ENCODE measurements at regions not wholly inside any gene's neighbourhood (a gene's known extent, or its start where the extent isn't known, plus 50 kb on each side); places are given as distances from the start of the nearest gene placed in this dataset.
"Not testable (repeated sequence)": the region's sequence is repeated elsewhere in the genome, so short reads cannot be mapped to it uniquely, and the experiment has no call there.

DNA sequence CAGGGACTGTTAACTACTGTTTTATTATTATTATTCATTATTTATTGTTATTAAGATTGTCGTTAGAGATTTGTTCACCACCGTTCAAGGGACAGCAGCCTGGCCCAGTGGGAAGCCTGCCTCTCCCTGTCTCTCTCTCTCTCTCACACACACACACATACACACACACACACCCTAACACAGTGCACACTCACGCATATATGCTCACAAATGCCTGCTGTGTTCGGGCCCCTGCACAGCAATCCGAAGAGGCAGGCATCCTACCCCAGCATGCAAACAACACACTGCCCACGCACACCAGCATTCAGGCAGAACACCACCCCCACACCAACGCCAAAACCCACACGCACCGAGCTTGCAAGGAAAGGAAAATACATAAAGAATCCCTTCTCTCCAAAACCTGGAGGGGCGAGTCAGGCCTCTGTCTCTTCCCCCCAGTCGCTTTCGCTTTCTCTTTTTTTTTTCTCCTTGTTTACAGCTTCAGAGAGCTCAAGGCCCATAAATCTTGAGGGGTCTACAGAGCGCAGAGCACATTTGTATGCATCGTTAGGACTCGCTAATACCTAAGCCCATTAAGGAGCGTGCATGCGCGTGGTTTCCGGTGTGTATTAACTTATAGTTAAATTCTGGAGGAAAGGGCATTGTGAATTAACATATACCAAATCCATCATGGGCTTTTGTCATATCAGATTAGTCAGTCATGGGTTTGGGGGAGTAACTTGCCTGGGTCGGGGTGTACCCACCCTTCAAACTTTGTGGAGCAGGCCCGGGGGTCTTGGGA, 464.6 kb upstream of the ZNG1F start:
- H2BK5ac ChIP-seq (ENCODE audit: low read depth, low read length, poor library complexity, severe bottlenecking); H4K8ac ChIP-seq (ENCODE audit: low read length); H3K9me3 ChIP-seq (ENCODE audit: control insufficient read depth, low read length): not testable (repeated sequence)

DNA sequence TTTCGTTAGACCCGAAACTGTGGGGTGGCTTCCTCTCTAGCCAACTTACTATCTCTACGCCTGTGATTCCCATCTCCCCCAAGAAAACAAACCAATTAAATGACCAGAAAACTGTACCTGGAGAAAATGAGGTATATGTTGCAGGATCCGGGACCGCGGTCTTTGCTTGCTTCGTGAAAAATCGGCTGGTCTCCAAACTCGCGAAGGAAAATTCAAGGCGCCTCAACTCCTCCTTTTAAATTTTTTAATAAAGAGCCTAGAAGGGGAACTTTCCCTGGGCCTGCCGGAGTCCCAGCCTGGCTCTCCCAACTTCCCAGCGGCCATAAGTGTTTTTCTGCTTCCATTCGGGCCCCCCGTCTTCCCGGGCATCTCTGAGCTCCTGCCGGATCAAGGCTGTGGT, 463.7 kb upstream of the ZNG1F start:
- H3K14ac ChIP-seq (ENCODE audit: low read length in 2 of 2); H2AFZ ChIP-seq (ENCODE audit: low read depth, low read length); H2BK120ac ChIP-seq (ENCODE audit: low read depth, low read length); H4K8ac ChIP-seq (ENCODE audit: low read length); H2AK5ac ChIP-seq (ENCODE audit: low read length, severe bottlenecking); H3K36me3 ChIP-seq (ENCODE audit: control insufficient read depth in 1 of 2, insufficient read depth in 2 of 2, low read depth in 1 of 2, low read length in 2 of 2); H3K4me3 ChIP-seq (ENCODE audit: insufficient read depth in 1 of 2, low read depth in 1 of 2, low read length in 2 of 2); DNase-seq; H3K4me2 ChIP-seq (ENCODE audit: low read length, poor library complexity, severe bottlenecking); H2BK5ac ChIP-seq (ENCODE audit: low read depth, low read length, poor library complexity, severe bottlenecking); H3K27ac ChIP-seq (ENCODE audit: low read length, poor library complexity, severe bottlenecking); H4K91ac ChIP-seq (ENCODE audit: low read length); H3K23ac ChIP-seq (ENCODE audit: low read length in 2 of 2); H3K18ac ChIP-seq (ENCODE audit: low read depth in 1 of 2, low read length in 2 of 2); H2BK12ac ChIP-seq (ENCODE audit: low read length in 2 of 2); H3K4ac ChIP-seq (ENCODE audit: low read depth in 1 of 2, low read length in 2 of 2); H3K9ac ChIP-seq (ENCODE audit: low read length); H2BK15ac ChIP-seq (ENCODE audit: low read depth, poor library complexity, severe bottlenecking); H3K4me1 ChIP-seq (ENCODE audit: control insufficient read depth, insufficient read depth, low read depth, low read length); H3K79me1 ChIP-seq (replicated peaks; ENCODE audit: low read length, poor library complexity, severe bottlenecking); H3K9me3 ChIP-seq (ENCODE audit: control insufficient read depth, low read length); H3K27me3 ChIP-seq (ENCODE audit: control insufficient read depth in 1 of 2, insufficient read depth in 1 of 2, low read length in 2 of 2): not testable (repeated sequence)
- 95% methylated on average over 11 of the region's 17 CpGs for WGBS

More for the DNA sequence above, 464.6 kb upstream of the ZNG1F start:
- not testable (repeated sequence) for H4K91ac ChIP-seq (ENCODE audit: low read length); H3K9ac ChIP-seq (ENCODE audit: low read length); H3K18ac ChIP-seq (ENCODE audit: low read depth in 1 of 2, low read length in 2 of 2); H3K4me2 ChIP-seq (ENCODE audit: low read length, poor library complexity, severe bottlenecking); H3K79me1 ChIP-seq (replicated peaks; ENCODE audit: low read length, poor library complexity, severe bottlenecking); H3K14ac ChIP-seq (ENCODE audit: low read length in 2 of 2); H3K27ac ChIP-seq (ENCODE audit: low read length, poor library complexity, severe bottlenecking); H2BK15ac ChIP-seq (ENCODE audit: low read depth, poor library complexity, severe bottlenecking); H3K4me1 ChIP-seq (ENCODE audit: control insufficient read depth, insufficient read depth, low read depth, low read length); H3K4ac ChIP-seq (ENCODE audit: low read depth in 1 of 2, low read length in 2 of 2); H2BK120ac ChIP-seq (ENCODE audit: low read depth, low read length); H3K4me3 ChIP-seq (ENCODE audit: insufficient read depth in 1 of 2, low read depth in 1 of 2, low read length in 2 of 2); H3K23ac ChIP-seq (ENCODE audit: low read length in 2 of 2); H2AFZ ChIP-seq (ENCODE audit: low read depth, low read length); H2AK5ac ChIP-seq (ENCODE audit: low read length, severe bottlenecking); H3K27me3 ChIP-seq (ENCODE audit: control insufficient read depth in 1 of 2, insufficient read depth in 1 of 2, low read length in 2 of 2); H2BK12ac ChIP-seq (ENCODE audit: low read length in 2 of 2); H3K36me3 ChIP-seq (ENCODE audit: control insufficient read depth in 1 of 2, insufficient read depth in 2 of 2, low read depth in 1 of 2, low read length in 2 of 2)
- WGBS, result no CpG with 5 or more reads among the region's 21 CpGs
- peak; percentile 0 for DNase-seq

DNA sequence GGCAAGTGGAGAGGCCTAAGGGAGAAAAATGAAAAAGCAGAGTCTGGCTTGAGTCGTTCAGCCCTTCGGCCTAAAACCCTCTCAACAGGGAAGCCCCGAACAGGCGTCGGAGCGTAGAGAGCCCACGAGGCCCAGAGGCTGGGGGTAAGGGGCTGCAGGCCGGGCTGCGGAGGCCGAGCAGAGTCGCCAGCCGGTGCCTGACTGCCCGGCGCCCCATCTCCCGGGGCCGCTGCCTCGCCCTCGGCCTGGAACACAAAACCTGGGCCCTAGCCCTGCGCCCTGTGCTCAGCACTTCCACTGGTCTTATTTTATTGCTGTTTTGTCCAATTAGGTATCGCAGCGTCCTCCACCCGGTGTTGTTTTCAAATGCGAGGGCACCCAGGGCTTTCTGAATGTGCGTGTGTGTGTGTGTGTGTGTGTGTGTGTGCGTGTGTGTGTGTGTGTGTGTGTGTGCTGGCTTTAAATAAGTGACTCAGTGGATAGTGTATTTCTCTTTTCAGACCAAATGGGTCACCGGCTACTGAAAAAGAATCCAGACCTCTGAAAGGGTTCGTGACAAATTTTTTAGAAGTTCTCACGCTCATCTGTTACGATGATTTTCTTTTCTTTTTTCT, 463.1 kb upstream of the ZNG1F start:
- H3K4me2 ChIP-seq (ENCODE audit: low read length, poor library complexity, severe bottlenecking); H2AFZ ChIP-seq (ENCODE audit: low read depth, low read length); H3K4me3 ChIP-seq (ENCODE audit: insufficient read depth in 1 of 2, low read depth in 1 of 2, low read length in 2 of 2); H2BK120ac ChIP-seq (ENCODE audit: low read depth, low read length); H3K4me1 ChIP-seq (ENCODE audit: control insufficient read depth, insufficient read depth, low read depth, low read length); H3K9me3 ChIP-seq (ENCODE audit: control insufficient read depth, low read length); H2AK5ac ChIP-seq (ENCODE audit: low read length, severe bottlenecking); DNase-seq; H3K4ac ChIP-seq (ENCODE audit: low read depth in 1 of 2, low read length in 2 of 2); H3K23ac ChIP-seq (ENCODE audit: low read length in 2 of 2); H3K18ac ChIP-seq (ENCODE audit: low read depth in 1 of 2, low read length in 2 of 2); H3K27ac ChIP-seq (ENCODE audit: low read length, poor library complexity, severe bottlenecking); H4K8ac ChIP-seq (ENCODE audit: low read length); H4K91ac ChIP-seq (ENCODE audit: low read length); H3K14ac ChIP-seq (ENCODE audit: low read length in 2 of 2); H3K36me3 ChIP-seq (ENCODE audit: control insufficient read depth in 1 of 2, insufficient read depth in 2 of 2, low read depth in 1 of 2, low read length in 2 of 2); H3K79me1 ChIP-seq (replicated peaks; ENCODE audit: low read length, poor library complexity, severe bottlenecking); H2BK12ac ChIP-seq (ENCODE audit: low read length in 2 of 2); H2BK15ac ChIP-seq (ENCODE audit: low read depth, poor library complexity, severe bottlenecking); H3K27me3 ChIP-seq (ENCODE audit: control insufficient read depth in 1 of 2, insufficient read depth in 1 of 2, low read length in 2 of 2); H2BK5ac ChIP-seq (ENCODE audit: low read depth, low read length, poor library complexity, severe bottlenecking); H3K9ac ChIP-seq (ENCODE audit: low read length): not testable (repeated sequence)
- no CpG with 5 or more reads among the region's 29 CpGs for WGBS

DNA sequence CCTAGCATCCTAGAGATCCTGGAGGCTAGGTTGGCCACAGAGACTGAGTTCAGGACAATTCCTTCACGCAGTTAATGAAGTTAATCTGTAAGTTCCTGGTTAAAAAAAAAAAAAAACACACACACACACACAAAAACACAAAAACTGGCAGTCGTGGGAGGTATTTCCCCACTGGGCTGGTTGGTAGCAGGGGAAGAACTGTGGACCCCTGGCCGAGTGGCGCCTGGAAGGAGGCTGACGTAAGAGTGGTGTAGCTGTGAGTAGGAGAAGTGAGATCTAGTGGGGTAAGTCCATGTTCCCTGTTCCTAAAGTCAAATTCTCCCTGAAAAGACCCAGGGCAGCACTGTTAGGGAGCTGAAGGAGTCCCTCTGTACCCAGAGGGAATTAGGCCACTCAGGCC, 461.0 kb upstream of the ZNG1F start:
- not testable (repeated sequence) for H3K4me1 ChIP-seq (ENCODE audit: control insufficient read depth, insufficient read depth, low read depth, low read length); H3K79me1 ChIP-seq (replicated peaks; ENCODE audit: low read length, poor library complexity, severe bottlenecking); H3K23ac ChIP-seq (ENCODE audit: low read length in 2 of 2); H3K9ac ChIP-seq (ENCODE audit: low read length); H3K4me3 ChIP-seq (ENCODE audit: insufficient read depth in 1 of 2, low read depth in 1 of 2, low read length in 2 of 2); H4K8ac ChIP-seq (ENCODE audit: low read length); H4K91ac ChIP-seq (ENCODE audit: low read length); H3K4me2 ChIP-seq (ENCODE audit: low read length, poor library complexity, severe bottlenecking); H2AK5ac ChIP-seq (ENCODE audit: low read length, severe bottlenecking); H3K9me3 ChIP-seq (ENCODE audit: control insufficient read depth, low read length); H3K18ac ChIP-seq (ENCODE audit: low read depth in 1 of 2, low read length in 2 of 2); H3K4ac ChIP-seq (ENCODE audit: low read depth in 1 of 2, low read length in 2 of 2); H2AFZ ChIP-seq (ENCODE audit: low read depth, low read length); H3K36me3 ChIP-seq (ENCODE audit: control insufficient read depth in 1 of 2, insufficient read depth in 2 of 2, low read depth in 1 of 2, low read length in 2 of 2); H3K27me3 ChIP-seq (ENCODE audit: control insufficient read depth in 1 of 2, insufficient read depth in 1 of 2, low read length in 2 of 2); H3K14ac ChIP-seq (ENCODE audit: low read length in 2 of 2); H2BK5ac ChIP-seq (ENCODE audit: low read depth, low read length, poor library complexity, severe bottlenecking); H2BK12ac ChIP-seq (ENCODE audit: low read length in 2 of 2); DNase-seq; H2BK15ac ChIP-seq (ENCODE audit: low read depth, poor library complexity, severe bottlenecking); H3K27ac ChIP-seq (ENCODE audit: low read length, poor library complexity, severe bottlenecking); H2BK120ac ChIP-seq (ENCODE audit: low read depth, low read length)
- no CpG with 5 or more reads among the region's 5 CpGs for WGBS

All from mesenchymal stem cell (in vitro differentiated cells and primary cell).